Breast epithelium (tissue), 3 donors: ENCODE measurements at regions not wholly inside any gene's neighbourhood (a gene's known extent, or its start where the extent isn't known, plus 50 kb on each side); places are given as distances from the start of the nearest gene placed in this dataset.

ENCODE experiments used
- CTCF ChIP-seq, 3 donors: fragments of 450-650 bp; IDR thresholded peaks; one replicate each; pipeline ENCODE4 v1.5.1; 2016 to 2017; ENCODE audit warnings: antibody characterized with exemption in 3 of 3, mild to moderate bottlenecking in 3 of 3, moderate library complexity in 3 of 3
- POLR2A ChIP-seq: fragments of 450-650 bp; IDR thresholded peaks from one replicate; pipeline ENCODE4 v1.6.1; 2016; ENCODE audit warnings: antibody characterized with exemption, mild to moderate bottlenecking, moderate library complexity
- POLR2AphosphoS5 ChIP-seq, 3 donors: sonication (generic); formaldehyde crosslinking; IDR thresholded peaks; one replicate each; pipeline ENCODE4 v1.6.1; 2017; ENCODE audit warnings: antibody characterized with exemption in 3 of 3

GRCh38 chr16:73170612-73171038, 122.7 kb upstream of the ZFHX3 start:
- TF ChIP-seq CTCF (IDR thresholded peaks at IDR 0.05) (no peak), POLR2A (no peak), POLR2AphosphoS5 (IDR thresholded peaks at IDR 0.05) (no peak)
